ENCODE measurements at regions not wholly inside any gene's neighbourhood (a gene's known extent, or its start where the extent isn't known, plus 50 kb on each side); places are given as distances from the start of the nearest gene placed in this dataset.
"Not testable (repeated sequence)": the region's sequence is repeated elsewhere in the genome, so short reads cannot be mapped to it uniquely, and the experiment has no call there.

DNA sequence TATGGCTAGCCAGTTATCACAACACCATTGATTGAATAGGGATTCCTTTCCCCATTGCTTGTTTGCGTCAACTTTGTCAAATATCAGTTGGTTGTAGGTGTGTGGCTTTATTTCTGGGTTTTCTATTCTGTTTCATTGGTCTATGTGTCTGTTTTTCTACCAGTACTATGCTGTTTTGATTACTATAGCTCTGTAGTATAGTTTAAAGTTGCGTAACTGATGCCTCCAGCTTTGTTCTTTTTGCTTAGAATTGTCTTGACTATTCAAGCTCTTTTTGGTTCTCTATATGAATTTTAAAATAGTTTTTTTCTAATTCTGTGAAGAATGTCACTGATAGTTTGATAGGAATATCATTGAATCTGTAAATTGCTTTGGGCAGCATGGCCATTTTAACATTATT is 194.9 kb upstream of the FN1 start:
- TF ChIP-seq, protein P1, sequence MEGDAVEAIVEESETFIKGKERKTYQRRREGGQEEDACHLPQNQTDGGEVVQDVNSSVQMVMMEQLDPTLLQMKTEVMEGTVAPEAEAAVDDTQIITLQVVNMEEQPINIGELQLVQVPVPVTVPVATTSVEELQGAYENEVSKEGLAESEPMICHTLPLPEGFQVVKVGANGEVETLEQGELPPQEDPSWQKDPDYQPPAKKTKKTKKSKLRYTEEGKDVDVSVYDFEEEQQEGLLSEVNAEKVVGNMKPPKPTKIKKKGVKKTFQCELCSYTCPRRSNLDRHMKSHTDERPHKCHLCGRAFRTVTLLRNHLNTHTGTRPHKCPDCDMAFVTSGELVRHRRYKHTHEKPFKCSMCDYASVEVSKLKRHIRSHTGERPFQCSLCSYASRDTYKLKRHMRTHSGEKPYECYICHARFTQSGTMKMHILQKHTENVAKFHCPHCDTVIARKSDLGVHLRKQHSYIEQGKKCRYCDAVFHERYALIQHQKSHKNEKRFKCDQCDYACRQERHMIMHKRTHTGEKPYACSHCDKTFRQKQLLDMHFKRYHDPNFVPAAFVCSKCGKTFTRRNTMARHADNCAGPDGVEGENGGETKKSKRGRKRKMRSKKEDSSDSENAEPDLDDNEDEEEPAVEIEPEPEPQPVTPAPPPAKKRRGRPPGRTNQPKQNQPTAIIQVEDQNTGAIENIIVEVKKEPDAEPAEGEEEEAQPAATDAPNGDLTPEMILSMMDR (IDR thresholded peaks at IDR 0.05) = not testable (repeated sequence)
- TF ChIP-seq, protein P2, sequence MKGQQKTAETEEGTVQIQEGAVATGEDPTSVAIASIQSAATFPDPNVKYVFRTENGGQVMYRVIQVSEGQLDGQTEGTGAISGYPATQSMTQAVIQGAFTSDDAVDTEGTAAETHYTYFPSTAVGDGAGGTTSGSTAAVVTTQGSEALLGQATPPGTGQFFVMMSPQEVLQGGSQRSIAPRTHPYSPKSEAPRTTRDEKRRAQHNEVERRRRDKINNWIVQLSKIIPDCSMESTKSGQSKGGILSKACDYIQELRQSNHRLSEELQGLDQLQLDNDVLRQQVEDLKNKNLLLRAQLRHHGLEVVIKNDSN (CRISPR knock-in tag; IDR thresholded peaks at IDR 0.05) = not testable (repeated sequence)
- not testable (repeated sequence) for TF ChIP-seq TP53 (CRISPR knock-in tag; IDR thresholded peaks at IDR 0.05)
- TF ChIP-seq, protein P3, sequence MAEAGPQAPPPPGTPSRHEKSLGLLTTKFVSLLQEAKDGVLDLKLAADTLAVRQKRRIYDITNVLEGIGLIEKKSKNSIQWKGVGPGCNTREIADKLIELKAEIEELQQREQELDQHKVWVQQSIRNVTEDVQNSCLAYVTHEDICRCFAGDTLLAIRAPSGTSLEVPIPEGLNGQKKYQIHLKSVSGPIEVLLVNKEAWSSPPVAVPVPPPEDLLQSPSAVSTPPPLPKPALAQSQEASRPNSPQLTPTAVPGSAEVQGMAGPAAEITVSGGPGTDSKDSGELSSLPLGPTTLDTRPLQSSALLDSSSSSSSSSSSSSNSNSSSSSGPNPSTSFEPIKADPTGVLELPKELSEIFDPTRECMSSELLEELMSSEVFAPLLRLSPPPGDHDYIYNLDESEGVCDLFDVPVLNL (CRISPR knock-in tag; IDR thresholded peaks at IDR 0.05; ENCODE audit: borderline replicate concordance, low read depth) = not testable (repeated sequence)
